ENCODE measurements at regions not wholly inside any gene's neighbourhood (a gene's known extent, or its start where the extent isn't known, plus 50 kb on each side); places are given as distances from the start of the nearest gene placed in this dataset.

DNA sequence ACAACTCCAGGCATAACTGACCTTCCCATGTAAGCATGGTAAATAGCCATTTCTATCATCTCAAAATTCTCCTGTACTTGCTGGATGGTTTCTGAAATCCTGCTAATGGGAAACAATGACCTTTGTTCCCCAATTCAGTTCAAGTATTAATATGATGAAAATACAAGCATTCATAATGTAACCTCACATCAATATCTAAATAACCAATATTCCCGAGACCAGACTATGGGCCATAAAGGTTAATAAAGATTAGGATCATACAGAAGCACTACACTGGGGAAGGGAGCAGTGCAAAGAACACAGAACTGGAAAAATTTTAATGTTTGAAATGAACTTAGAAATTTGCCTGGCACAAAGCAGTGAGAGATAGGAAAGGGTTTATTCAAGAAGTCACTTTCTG is 151.3 kb upstream of the SETMAR start:
- TF ChIP-seq FOXJ3 (CRISPR knock-in tag; IDR thresholded peaks at IDR 0.05) = no peak
- TF ChIP-seq NRF1 (IDR thresholded peaks at IDR 0.05; ENCODE audit: low read depth, low read length) = no peak
- no peak for TF ChIP-seq JUND (IDR thresholded peaks at IDR 0.05)
- no peak for TF ChIP-seq EZH2phosphoT487 (IDR thresholded peaks at IDR 0.05; ENCODE audit: borderline replicate concordance, low read depth)
